Muscle of back (tissue), 3 donors: ENCODE measurements at regions not wholly inside any gene's neighbourhood (a gene's known extent, or its start where the extent isn't known, plus 50 kb on each side); places are given as distances from the start of the nearest gene placed in this dataset.

Source experiments
- DNase-seq, 3 donors: peaks; one replicate each; pipeline versions ENCODE4 v3.0.0 to v3.0.0-alpha.2; 2013

GRCh38 chr6:142500250-142500786, 198.5 kb downstream of the ADGRG6 start:
- peak; percentile 30 to 53 (median 34) for DNase-seq

- DNase-seq, result no peak
These were observed 200.0 kb downstream of the ADGRG6 start for GRCh38 chr6:142501795-142502194.

- DNase-seq, result no peak
These were observed 205.3 kb downstream of the ADGRG6 start for GRCh38 chr6:142507065-142507464.

- peak in 2 of 3 donors; percentile 20 to 46 for DNase-seq
These were observed 208.4 kb downstream of the ADGRG6 start for GRCh38 chr6:142510211-142510610.

GRCh38 chr6:142518126-142518525, 216.3 kb downstream of the ADGRG6 start:
- DNase-seq, result no peak

GRCh38 chr6:142518761-142519160, 217.0 kb downstream of the ADGRG6 start:
- no peak for DNase-seq

- no peak for DNase-seq
These were observed 220.0 kb downstream of the ADGRG6 start for GRCh38 chr6:142521791-142522190.

GRCh38 chr6:142523515-142524375, 221.9 kb downstream of the ADGRG6 start:
- no peak for DNase-seq

GRCh38 chr6:142530566-142530965, 228.8 kb downstream of the ADGRG6 start:
- DNase-seq, result no peak

- DNase-seq, result no peak
These were observed 229.9 kb downstream of the ADGRG6 start for GRCh38 chr6:142531727-142532126.

- DNase-seq, result no peak
These were observed 232.3 kb downstream of the ADGRG6 start for GRCh38 chr6:142534076-142534475.

GRCh38 chr6:142534484-142534883, 232.7 kb downstream of the ADGRG6 start:
- no peak for DNase-seq

GRCh38 chr6:142537612-142538478, 236.0 kb downstream of the ADGRG6 start:
- DNase-seq, result no peak

- DNase-seq, result peak; percentile 12 to 42 (median 28)
These were observed 241.0 kb downstream of the ADGRG6 start for GRCh38 chr6:142542704-142543233.

GRCh38 chr6:142543606-142544005, 241.8 kb downstream of the ADGRG6 start:
- peak in 1 of 3 donors; percentile 32 for DNase-seq

- no peak for DNase-seq
These were observed 242.5 kb downstream of the ADGRG6 start for GRCh38 chr6:142544199-142544838.

GRCh38 chr6:142545147-142545546, 243.3 kb downstream of the ADGRG6 start:
- no peak for DNase-seq

GRCh38 chr6:142548566-142548965, 246.8 kb downstream of the ADGRG6 start:
- no peak for DNase-seq

- peak in 2 of 3 donors; percentile 15 to 18 for DNase-seq
These were observed 248.7 kb downstream of the ADGRG6 start for GRCh38 chr6:142550310-142551063.

- peak in 1 of 3 donors; percentile 11 for DNase-seq
These were observed 249.5 kb downstream of the ADGRG6 start for GRCh38 chr6:142551274-142551811.

- DNase-seq, result no peak
These were observed 257.0 kb downstream of the ADGRG6 start for GRCh38 chr6:142558786-142559185.
